B cell (primary cell): ENCODE measurements at regions not wholly inside any gene's neighbourhood (a gene's known extent, or its start where the extent isn't known, plus 50 kb on each side); places are given as distances from the start of the nearest gene placed in this dataset.
"Not testable (repeated sequence)": the region's sequence is repeated elsewhere in the genome, so short reads cannot be mapped to it uniquely, and the experiment has no call there.

Experiments
- ATAC-seq: fragments of 200-7000 bp; cut with Tn5 transposase; one replicate; pipeline ENCODE4 v1.10.0; 2021; ENCODE audit warnings: low read depth, mild to moderate bottlenecking, moderate number of reproducible peaks, moderate library complexity
- CTCF ChIA-PET: fragments of 350-600 bp; sonication (Branson Sonifier 250); formaldehyde crosslinking; loops from one replicate; lab custom pipeline; 2021; ENCODE audit warnings: antibody characterized with exemption, inconsistent platforms; lab: Charles Lee
- POLR2A ChIA-PET: fragments of 350-600 bp; sonication (Branson Sonifier 250); formaldehyde crosslinking; loops from one replicate; lab custom pipeline; 2021; ENCODE audit warnings: antibody characterized with exemption; lab: Charles Lee
- DNase-seq: peaks from one replicate; pipeline ENCODE4 v3.0.0; 2013
- H2AFZ ChIP-seq: 2 replicates; pipeline ENCODE4 v1.6.1; 2012; ENCODE audit warnings: mild to moderate bottlenecking, low read depth, low read length; ENCODE audit not compliant: insufficient read depth, poor library complexity, severe bottlenecking
- H3K27ac ChIP-seq, 2 donors: 1 replicate in 1 of 2; 2 replicates in 1 of 2; pipeline ENCODE4 v1.5.1; 2012 to 2013; ENCODE audit warnings: low read length in 2 of 2, mild to moderate bottlenecking in 2 of 2, moderate library complexity in 1 of 2
- H3K27me3 ChIP-seq, 4 experiments: fragments of 200-600 bp in 1 of 4; sonication (generic) in 1 of 4; replicated peaks in 1 of 4; 1 replicate in 2 of 4; 2 replicates in 2 of 4; pipeline versions ENCODE4 v1.6.1 to v1.7.0; 2013 to 2016; ENCODE audit warnings: low read length in 3 of 4, mild to moderate bottlenecking in 2 of 4, mixed read lengths in 1 of 4, moderate library complexity in 1 of 4; ENCODE audit not compliant: insufficient read depth in 4 of 4, control insufficient read depth in 3 of 4; ENCODE audit errors: control extremely low read depth in 1 of 4
- H3K36me3 ChIP-seq, 2 experiments: replicated peaks in 1 of 2; 1 replicate in 1 of 2; 2 replicates in 1 of 2; pipeline versions ENCODE4 v1.6.1 to v1.7.1; 2013; ENCODE audit warnings: low read length in 1 of 2; ENCODE audit not compliant: insufficient read depth in 2 of 2, control insufficient read depth in 1 of 2; ENCODE audit errors: control extremely low read depth in 1 of 2, extremely low read depth in 1 of 2
- H3K4me1 ChIP-seq, 2 donors: fragments of 200-600 bp in 1 of 2; sonication (generic) in 1 of 2; 1 replicate in 1 of 2; 2 replicates in 1 of 2; pipeline versions ENCODE4 v1.5.1 to v1.6.1; 2013 to 2017; ENCODE audit warnings: low read length in 2 of 2; ENCODE audit not compliant: control insufficient read depth in 2 of 2, insufficient read depth in 2 of 2
- H3K4me2 ChIP-seq: replicated peaks from 2 replicates; pipeline ENCODE3; 2012; ENCODE audit warnings: mild to moderate bottlenecking, low read depth, low read length; ENCODE audit not compliant: poor library complexity, severe bottlenecking
- H3K4me3 ChIP-seq, 5 experiments: fragments of 200-600 bp in 1 of 5; sonication (generic) in 1 of 5; 1 replicate in 3 of 5; 2 replicates in 2 of 5; pipeline versions ENCODE4 v1.5.1 to v1.7.0; 2011 to 2016; ENCODE audit warnings: low read length in 4 of 5, mild to moderate bottlenecking in 4 of 5, low read depth in 2 of 5, control low read depth in 1 of 5, moderate library complexity in 1 of 5; ENCODE audit not compliant: insufficient read depth in 1 of 5; ENCODE audit errors: control extremely low read depth in 1 of 5, extremely low read depth in 1 of 5
- H3K79me2 ChIP-seq: fragments of 200-600 bp; sonication (generic); one replicate; pipeline ENCODE4 v1.6.0; 2016; ENCODE audit warnings: low read length; ENCODE audit not compliant: control insufficient read depth, insufficient read depth
- H3K9ac ChIP-seq: fragments of 200-600 bp; sonication (generic); 2 replicates; pipeline ENCODE4 v1.6.1; 2017; ENCODE audit warnings: mild to moderate bottlenecking, low read length, moderate library complexity
- H3K9me3 ChIP-seq, 3 donors: one replicate each; pipeline versions ENCODE4 v1.6.1 to v1.7.1; 2013; ENCODE audit warnings: low read length in 2 of 3; ENCODE audit not compliant: control insufficient read depth in 2 of 3, insufficient read depth in 1 of 3; ENCODE audit errors: control extremely low read depth in 1 of 3
- H4K20me1 ChIP-seq: 2 replicates; pipeline ENCODE4 v1.6.0; 2012; ENCODE audit warnings: mild to moderate bottlenecking, low read length; ENCODE audit not compliant: insufficient read depth, control insufficient read depth, poor library complexity, severe bottlenecking
- H3K27ac Mint-ChIP-seq: one replicate; pipeline ENCODE4 v1.8.0; 2021; ENCODE audit warnings: mixed read lengths
- H3K27me3 Mint-ChIP-seq: one replicate; pipeline ENCODE4 v1.8.0; 2021; ENCODE audit warnings: mixed read lengths
- H3K4me1 Mint-ChIP-seq: one replicate; pipeline ENCODE4 v1.8.0; 2021; ENCODE audit warnings: mixed read lengths
- H3K4me3 Mint-ChIP-seq: one replicate; pipeline ENCODE4 v1.8.0; 2021; ENCODE audit warnings: mixed read lengths
- H3K9me3 Mint-ChIP-seq: one replicate; pipeline ENCODE4 v1.8.0; 2022; ENCODE audit warnings: mixed read lengths; ENCODE audit not compliant: insufficient read depth
- EZH2 ChIP-seq: IDR thresholded peaks from 2 replicates; pipeline ENCODE4 v1.6.1; 2012; ENCODE audit warnings: borderline replicate concordance, low read depth, mild to moderate bottlenecking, moderate library complexity, low read length; ENCODE audit not compliant: insufficient read depth, poor library complexity, severe bottlenecking
- WGBS: methylation state at CpG from one replicate; pipeline ENCODE4 v1.1.5; 2013; ENCODE audit warnings: missing lambda C conversion rate; ENCODE audit not compliant: insufficient coverage; 5-methylcytosine and 5-hydroxymethylcytosine counted together
- intact Hi-C: fragments of 100-400 bp; cut with micrococcal nuclease; formaldehyde crosslinking; loops from one replicate; pipeline ENCODE4 v1.10.0; 2022
- TF ChIP-seq, protein P1 (sequence below): fragments of 200-600 bp; IDR thresholded peaks from one replicate; pipeline ENCODE4 v1.8.0; 2022; ENCODE audit warnings: antibody characterized with exemption, mild to moderate bottlenecking

DNA sequence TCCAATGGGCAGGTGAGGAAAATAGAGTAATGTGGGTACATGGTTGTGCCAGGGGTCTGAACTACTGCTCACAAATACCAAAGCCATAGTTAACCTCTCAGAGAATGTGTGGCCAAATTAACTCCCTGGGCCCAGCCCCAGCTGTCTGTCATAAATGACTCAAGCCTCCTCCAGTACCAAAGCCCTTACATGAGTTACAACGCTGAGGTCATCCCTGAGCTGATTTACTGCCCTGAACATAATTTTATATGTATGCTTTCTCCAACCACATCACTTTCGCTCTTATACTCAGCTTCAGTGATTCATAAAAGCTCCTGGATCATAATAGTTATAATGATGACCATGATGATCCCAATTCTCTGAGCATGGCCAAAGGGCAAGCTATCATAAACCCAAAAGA is 283.9 kb downstream of the NKX6-1 start:
- Mint-ChIP-seq H3K9me3 (peaks cover 2% of the 10 kb centered on the region), H3K4me1 (no peaks in the 10 kb centered on the region), H3K27ac (no peak overlapping the region), H3K27me3 (no peaks in the 10 kb centered on the region), H3K4me3 (no peak overlapping the region)
- Histone ChIP-seq H3K27me3 (no peaks in the 10 kb centered on the region), H3K27ac (no peak overlapping the region), H3K36me3 (no peaks in the 10 kb centered on the region), H3K4me1 (no peaks in the 10 kb centered on the region), H3K79me2 (no peaks in the 10 kb centered on the region), H4K20me1 (no peaks in the 10 kb centered on the region), H2AFZ (no peak overlapping the region), H3K9me3 (no peaks in the 10 kb centered on the region), H3K4me3 (no peak overlapping the region), H3K4me2 (no peak overlapping the region), H3K9ac (no peak overlapping the region)
- TF ChIP-seq, protein P1, sequence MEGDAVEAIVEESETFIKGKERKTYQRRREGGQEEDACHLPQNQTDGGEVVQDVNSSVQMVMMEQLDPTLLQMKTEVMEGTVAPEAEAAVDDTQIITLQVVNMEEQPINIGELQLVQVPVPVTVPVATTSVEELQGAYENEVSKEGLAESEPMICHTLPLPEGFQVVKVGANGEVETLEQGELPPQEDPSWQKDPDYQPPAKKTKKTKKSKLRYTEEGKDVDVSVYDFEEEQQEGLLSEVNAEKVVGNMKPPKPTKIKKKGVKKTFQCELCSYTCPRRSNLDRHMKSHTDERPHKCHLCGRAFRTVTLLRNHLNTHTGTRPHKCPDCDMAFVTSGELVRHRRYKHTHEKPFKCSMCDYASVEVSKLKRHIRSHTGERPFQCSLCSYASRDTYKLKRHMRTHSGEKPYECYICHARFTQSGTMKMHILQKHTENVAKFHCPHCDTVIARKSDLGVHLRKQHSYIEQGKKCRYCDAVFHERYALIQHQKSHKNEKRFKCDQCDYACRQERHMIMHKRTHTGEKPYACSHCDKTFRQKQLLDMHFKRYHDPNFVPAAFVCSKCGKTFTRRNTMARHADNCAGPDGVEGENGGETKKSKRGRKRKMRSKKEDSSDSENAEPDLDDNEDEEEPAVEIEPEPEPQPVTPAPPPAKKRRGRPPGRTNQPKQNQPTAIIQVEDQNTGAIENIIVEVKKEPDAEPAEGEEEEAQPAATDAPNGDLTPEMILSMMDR: no peak
- no peak for TF ChIP-seq EZH2
- WGBS: 75% methylated on average over 1 of the region's 2 CpGs
- intact Hi-C loops: no loop called here
- CTCF ChIA-PET: no interaction called here
- DNase-seq (no peak), ATAC-seq (no peak)
- POLR2A ChIA-PET: no interaction called here

DNA sequence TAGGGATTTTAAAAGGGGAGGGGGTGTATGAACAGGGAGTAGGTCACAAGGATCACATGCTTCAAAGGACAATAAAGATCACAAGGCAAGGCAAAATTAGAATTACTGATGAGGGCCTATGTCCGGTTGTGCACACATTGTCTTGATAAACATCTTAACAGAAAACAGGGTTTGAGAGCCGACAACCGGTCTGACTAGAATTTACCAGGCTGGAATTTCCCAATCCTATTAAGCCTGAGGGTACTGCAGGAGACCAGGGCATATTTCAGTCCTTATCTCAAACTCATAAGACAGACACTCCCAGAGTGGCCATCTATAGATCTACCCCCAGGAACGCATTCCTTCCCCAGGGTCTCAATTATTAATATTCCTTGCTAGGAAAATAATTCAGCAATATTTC is 292.9 kb downstream of the NKX6-1 start:
- H4K20me1 ChIP-seq, intact Hi-C loops, H3K27me3 ChIP-seq, H3K9ac ChIP-seq, H3K9me3 Mint-ChIP-seq, H3K4me1 ChIP-seq, H3K4me1 Mint-ChIP-seq, H3K4me3 Mint-ChIP-seq, DNase-seq, ATAC-seq, H3K4me2 ChIP-seq, POLR2A ChIA-PET, H3K27me3 Mint-ChIP-seq, CTCF ChIA-PET, H3K79me2 ChIP-seq, H3K27ac Mint-ChIP-seq, H3K27ac ChIP-seq, H2AFZ ChIP-seq, H3K9me3 ChIP-seq, H3K4me3 ChIP-seq, H3K36me3 ChIP-seq: not testable (repeated sequence)
- 100% methylated on average over 1 of the region's 4 CpGs for WGBS
